ENCODE measurements at regions not wholly inside any gene's neighbourhood (a gene's known extent, or its start where the extent isn't known, plus 50 kb on each side); places are given as distances from the start of the nearest gene placed in this dataset.
"Not testable (repeated sequence)": the region's sequence is repeated elsewhere in the genome, so short reads cannot be mapped to it uniquely, and the experiment has no call there.

DNA sequence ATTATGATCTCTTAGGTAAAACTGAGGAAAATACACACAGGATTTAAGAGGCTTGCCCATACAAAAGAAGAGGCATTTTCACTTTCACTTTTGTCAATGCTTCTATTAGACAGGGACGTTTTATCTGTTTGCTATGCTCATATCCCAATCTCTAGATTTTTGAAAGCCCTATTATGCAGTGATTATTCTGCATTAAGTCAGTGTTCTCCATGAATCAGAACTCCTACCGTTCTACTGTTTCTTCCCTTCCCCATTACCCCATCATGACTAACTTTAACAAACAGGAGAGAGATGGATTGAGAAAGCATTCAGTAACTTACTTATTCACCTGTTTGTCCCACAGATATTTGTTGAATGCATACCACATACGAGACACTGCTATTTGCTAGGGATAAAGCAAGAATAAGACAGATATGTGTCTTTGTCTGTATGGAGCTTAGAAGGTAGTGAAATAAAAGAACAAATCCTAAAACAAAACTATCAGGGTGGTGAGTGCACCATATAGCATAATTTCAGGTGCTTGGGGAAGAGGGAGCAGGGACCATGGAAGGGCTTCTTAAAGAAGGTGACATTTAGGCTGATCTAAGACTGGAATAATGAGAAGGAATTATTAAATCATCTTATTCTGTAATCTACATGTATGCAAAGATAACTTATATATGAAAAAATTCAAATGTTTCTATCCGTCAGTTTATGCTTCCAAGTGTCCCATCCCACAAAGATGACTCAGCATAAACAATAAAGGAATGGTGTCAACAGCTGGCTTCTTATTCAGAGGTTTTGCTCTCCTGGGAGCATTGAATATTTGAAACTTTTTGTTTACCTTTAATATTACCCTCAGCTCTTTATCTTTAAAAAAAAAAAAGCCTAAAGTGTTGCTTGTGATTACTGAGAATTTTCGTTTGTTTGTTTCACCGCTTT, 328.1 kb downstream of the HINT1 start:
- peak; percentile 22 for DNase-seq (ENCODE audit: low spot score)

DNA sequence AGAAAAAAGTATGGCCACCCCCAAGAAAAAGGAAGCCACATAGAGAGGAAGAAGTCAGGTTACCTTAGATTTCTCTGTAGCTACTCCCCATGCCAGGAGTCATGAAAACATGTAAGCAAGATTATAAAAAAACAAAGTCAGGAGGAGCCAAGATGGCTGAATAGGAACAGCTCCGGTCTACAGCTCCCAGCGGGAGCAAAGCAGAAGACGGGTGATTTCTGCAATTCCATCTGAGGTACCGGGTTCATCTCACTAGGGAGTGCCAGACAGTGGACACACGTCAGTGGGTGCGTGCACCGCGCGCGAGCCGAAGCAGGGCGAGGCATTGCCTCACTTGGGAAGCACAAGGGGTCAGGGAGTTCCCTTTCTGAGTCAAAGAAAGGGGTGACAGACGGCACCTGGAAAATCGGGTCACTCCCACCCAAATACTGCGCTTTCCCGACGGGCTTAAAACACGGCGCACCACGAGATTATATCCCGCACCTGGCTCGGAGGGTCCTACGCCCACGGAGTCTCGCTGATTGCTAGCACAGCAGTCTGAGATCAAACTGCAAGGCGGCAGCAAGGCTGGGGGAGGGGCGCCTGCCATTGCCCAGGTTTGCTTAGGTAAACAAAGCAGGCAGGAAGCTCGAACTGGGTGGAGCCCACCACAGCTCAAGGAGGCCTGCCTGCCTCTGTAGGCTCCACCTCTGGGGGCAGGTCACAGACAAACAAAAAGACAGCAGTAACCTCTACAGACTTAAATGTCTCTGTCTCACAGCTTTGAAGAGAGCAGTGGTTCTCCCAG, 347.3 kb downstream of the HINT1 start:
- DNase-seq (ENCODE audit: low spot score) = not testable (repeated sequence)

GRCh38 chr5:130815246-130815645, 349.8 kb downstream of the HINT1 start:
- DNase-seq (ENCODE audit: low spot score) = no peak

- no peak for DNase-seq (ENCODE audit: low spot score)
These were observed 356.4 kb downstream of the HINT1 start for GRCh38 chr5:130808691-130809090.

GRCh38 chr5:130805648-130806047, 359.4 kb downstream of the HINT1 start:
- DNase-seq (ENCODE audit: low spot score) = no peak

DNA sequence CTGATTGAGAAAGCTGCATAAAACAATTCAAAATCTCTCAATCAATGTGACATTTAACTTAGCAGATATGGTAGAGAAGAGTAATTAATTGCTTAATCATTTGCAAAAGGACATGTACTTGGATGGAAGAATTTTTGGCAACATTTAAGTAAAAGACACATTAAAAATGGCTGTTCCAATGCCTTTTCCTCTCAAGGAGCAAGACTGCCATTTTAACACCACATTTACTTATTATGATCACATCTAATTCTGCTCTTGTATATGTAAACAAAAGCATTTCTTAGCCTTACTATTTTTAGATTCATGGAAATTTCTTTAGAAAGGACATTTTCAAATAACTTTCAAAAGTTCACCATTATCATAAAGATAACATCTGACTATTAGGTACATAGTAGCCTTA, 360.0 kb downstream of the HINT1 start:
- no peak for DNase-seq (ENCODE audit: low spot score)

DNA sequence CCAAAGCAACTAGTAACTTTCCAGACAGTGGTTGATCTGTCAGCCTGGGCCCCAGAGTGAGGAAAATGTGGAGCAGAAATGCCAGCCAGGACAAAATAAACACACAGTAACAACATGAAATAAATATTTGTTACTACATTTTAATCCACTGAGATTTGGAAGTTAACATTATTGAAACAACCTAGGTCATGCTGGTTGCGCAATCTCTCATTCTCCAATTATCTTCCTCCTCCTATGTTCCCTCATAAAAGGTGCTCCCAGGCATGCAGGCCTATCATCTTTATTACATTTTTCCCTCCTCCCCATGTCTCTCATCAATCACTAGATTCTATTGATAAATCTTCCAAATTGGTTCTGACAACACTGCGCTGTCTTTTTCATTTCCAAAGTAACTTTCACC, 363.1 kb downstream of the HINT1 start:
- no peak for DNase-seq (ENCODE audit: low spot score)

- no peak for DNase-seq (ENCODE audit: low spot score)
These were observed 366.0 kb downstream of the HINT1 start for GRCh38 chr5:130799015-130799414.

GRCh38 chr5:130797303-130797702, 367.8 kb downstream of the HINT1 start:
- no peak for DNase-seq (ENCODE audit: low spot score)

- no peak for DNase-seq (ENCODE audit: low spot score)
These were observed 368.2 kb downstream of the HINT1 start for GRCh38 chr5:130796902-130797301.

GRCh38 chr5:130796032-130796431, 369.0 kb downstream of the HINT1 start:
- no peak for DNase-seq (ENCODE audit: low spot score)

- no peak for DNase-seq (ENCODE audit: low spot score)
These were observed 370.0 kb downstream of the HINT1 start for GRCh38 chr5:130795037-130795436.

- DNase-seq (ENCODE audit: low spot score) = no peak
These were observed 387.3 kb downstream of the HINT1 start for GRCh38 chr5:130777794-130778193.

GRCh38 chr5:130773813-130774212, 391.2 kb downstream of the HINT1 start:
- peak; percentile 27 for DNase-seq (ENCODE audit: low spot score)

DNA sequence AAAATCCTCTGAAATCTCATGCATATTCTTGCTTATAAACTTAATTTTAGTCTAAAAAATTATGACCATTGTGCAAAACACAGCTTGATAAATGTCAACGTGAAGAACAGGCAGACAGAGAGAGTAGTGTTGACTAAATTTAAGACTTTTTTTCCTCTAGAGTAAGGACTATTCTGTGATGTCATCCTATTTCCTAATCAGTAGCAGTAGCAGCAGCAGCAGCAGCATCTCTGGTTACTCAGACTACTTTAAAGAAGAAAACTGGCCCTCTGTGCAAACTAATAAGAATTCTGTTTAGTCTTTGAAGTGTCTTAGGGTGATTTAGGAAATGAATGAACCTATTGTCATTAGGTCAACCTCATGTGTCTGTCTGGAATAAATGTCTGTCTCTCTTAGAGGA, 403.0 kb downstream of the HINT1 start:
- no peak for DNase-seq (ENCODE audit: low spot score)

DNA sequence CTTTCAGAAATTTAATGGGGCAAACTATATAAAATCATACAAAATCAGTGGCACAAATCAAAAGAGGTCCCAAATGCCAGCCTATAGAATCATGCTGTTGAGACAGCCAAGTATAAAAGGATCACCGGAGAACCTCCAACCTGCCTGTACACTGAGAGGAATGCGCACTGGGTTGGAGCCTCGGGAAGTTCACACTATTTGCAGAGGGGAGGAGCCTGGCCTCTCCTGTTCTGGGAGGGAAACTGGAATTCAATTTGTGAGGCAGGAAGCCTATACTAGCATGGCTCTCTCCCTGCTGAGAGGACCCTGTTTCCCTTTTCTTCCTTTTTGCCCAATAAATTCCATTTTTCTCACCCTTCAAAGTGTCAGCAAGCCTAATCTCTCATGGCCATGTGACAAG, 406.0 kb downstream of the HINT1 start:
- DNase-seq (ENCODE audit: low spot score) = no peak

GRCh38 chr5:130747556-130747955, 417.5 kb downstream of the HINT1 start:
- DNase-seq (ENCODE audit: low spot score) = no peak

GRCh38 chr5:130746641-130747040, 418.4 kb downstream of the HINT1 start:
- DNase-seq (ENCODE audit: low spot score) = not testable (repeated sequence)

DNA sequence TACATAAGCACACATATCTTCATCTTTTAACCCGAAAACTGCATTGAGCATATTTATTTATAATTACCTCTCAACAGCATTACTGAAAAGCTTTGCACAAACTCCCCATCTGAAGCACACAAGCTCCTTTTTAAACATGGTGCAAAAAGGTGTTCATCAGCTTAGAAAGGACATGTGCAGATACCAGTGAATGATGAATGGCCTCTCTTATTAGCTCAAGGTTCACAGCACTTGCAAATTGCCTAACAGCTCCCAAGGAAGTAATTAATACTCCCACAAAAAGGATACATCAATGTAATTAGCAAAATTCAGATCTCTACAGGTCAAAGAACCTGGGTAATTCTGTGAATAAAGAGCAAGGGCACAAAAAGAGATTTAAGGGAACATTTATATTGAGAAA, 422.0 kb downstream of the HINT1 start:
- no peak for DNase-seq (ENCODE audit: low spot score)

DNA sequence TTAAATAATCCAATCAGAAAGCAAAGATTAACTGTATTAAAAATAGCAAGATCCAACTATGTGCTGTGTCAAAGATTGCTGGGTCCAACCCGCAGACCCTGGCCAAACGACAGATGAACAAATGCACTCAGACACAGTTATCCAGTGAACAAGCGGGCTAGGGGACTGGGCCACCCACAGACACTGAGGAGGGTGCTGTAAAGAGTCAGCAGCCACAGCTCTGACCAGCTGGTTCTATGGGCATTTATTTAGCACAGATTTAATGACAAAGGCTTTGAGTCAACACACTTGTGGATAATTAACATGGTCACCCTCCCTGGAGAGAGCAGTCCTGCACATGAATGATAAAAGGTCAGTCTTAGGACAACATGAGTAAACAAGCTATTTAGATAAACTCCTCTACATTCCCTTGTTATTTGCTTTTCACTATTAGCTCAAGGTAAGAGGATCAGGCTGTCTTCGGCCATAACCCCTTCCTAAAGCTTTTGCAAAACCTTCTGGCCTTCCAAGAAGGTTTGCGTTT, 424.9 kb downstream of the HINT1 start:
- DNase-seq (ENCODE audit: low spot score) = no peak

DNA sequence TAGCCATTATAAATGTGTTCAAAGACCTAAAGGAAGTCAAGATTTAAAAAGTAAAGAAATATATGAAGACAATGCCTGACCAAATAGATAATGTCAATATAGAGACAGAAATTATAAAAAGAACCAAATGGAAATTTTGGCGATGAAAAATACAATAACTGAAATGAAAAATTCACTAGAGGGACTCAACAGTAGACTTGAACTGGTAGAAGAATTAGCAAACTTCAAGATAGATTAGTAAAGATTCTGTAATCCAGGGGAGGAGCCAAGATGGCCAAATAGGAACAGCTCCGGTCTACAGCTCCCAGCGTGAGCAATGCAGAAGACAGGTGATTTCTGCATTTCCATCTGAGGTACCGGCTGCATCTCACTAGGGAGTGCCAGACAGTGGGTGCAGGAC, 433.2 kb downstream of the HINT1 start:
- no peak for DNase-seq (ENCODE audit: low spot score)

- no peak for DNase-seq (ENCODE audit: low spot score)
These were observed 435.5 kb downstream of the HINT1 start for GRCh38 chr5:130729541-130729940.

DNA sequence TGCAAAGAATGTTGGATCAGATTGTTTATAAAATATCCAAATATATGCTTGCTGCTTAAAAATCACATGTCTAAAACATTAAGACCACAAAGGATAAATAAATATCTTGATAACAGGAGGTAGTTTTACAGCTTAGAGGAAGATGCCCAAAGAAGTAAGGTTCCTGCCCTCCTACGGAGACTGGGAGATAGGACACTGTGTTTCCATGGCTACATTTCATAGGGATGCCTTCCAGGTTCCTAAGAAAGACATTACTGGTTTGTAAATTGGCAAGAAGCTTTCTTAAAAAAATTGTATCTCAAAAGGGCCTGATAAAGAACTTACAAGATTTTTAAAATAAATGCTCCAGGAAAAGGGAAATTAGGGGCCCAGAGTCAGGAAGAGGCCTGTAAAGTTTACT, 437.2 kb downstream of the HINT1 start:
- no peak for DNase-seq (ENCODE audit: low spot score)
